AG04450 (cell line): ENCODE measurements at regions not wholly inside any gene's neighbourhood (a gene's known extent, or its start where the extent isn't known, plus 50 kb on each side); places are given as distances from the start of the nearest gene placed in this dataset.

Experiments
- CTCF ChIA-PET: fragments of 300-600, 350-600 bp; formaldehyde crosslinking; extraction: SDS; loops from one replicate; lab custom pipeline; 2022; ENCODE audit warnings: antibody characterized with exemption, inconsistent platforms; lab: Charles Lee
- POLR2A ChIA-PET: fragments of 350-600 bp; formaldehyde crosslinking; extraction: SDS; loops from one replicate; lab custom pipeline; 2021; ENCODE audit warnings: antibody characterized with exemption, inconsistent platforms; lab: Yijun Ruan, JAX
- DNase-seq: peaks from one replicate; pipeline ENCODE4 v3.0.0-alpha.2; 2011; ENCODE audit warnings: low read depth, low spot score
- H3K27ac ChIP-seq: one replicate; pipeline ENCODE4 v1.5.1; 2012; ENCODE audit warnings: low read depth, low read length, control low read depth
- H3K27me3 ChIP-seq: one replicate; pipeline ENCODE4 v1.6.0; 2012; ENCODE audit warnings: low read length; ENCODE audit not compliant: control insufficient read depth, insufficient read depth
- H3K4me3 ChIP-seq: 2 replicates; pipeline ENCODE4 v1.5.1; 2011; ENCODE audit warnings: mild to moderate bottlenecking, low read depth, low read length, control low read depth
- H3K9me3 ChIP-seq: 2 replicates; pipeline ENCODE4 v1.5.1; 2012; ENCODE audit warnings: low read length; ENCODE audit not compliant: control insufficient read depth, insufficient read depth
- CTCF ChIP-seq: IDR thresholded peaks from 2 replicates; pipeline ENCODE4 v1.5.1; 2011; ENCODE audit warnings: low read depth, low read length, control low read depth, inconsistent platforms

- CTCF ChIA-PET = interaction anchor here (1.4 kb wide), 1 partner anchor 191 kb away, joined by 3 read pairs; no protein-coding TSS in a partner anchor
Measured at GRCh38 chr4:186917136-186917535, 193.5 kb upstream of the FAT1 start.

GRCh38 chr4:186918466-186918865 is 194.8 kb upstream of the FAT1 start:
- CTCF ChIA-PET = interaction anchor here (0.7 kb wide), 1 partner anchor 445 kb away, joined by 5 read pairs; no protein-coding TSS in a partner anchor
- Histone ChIP-seq H3K4me3 (no peak overlapping the region), H3K27me3 (no peaks in the 10 kb centered on the region), H3K27ac (no peak overlapping the region), H3K9me3 (peaks cover 4% of the 10 kb centered on the region)
- no peak for DNase-seq
- POLR2A ChIA-PET = no interaction called here
- TF ChIP-seq CTCF = no peak

More at GRCh38 chr4:186917136-186917535, 193.5 kb upstream of the FAT1 start:
- POLR2A ChIA-PET = interaction anchor here (1.0 kb wide), 1 partner anchor 73 kb away, joined by 3 read pairs; no protein-coding TSS in a partner anchor
- no peak overlapping the region for H3K4me3 ChIP-seq
- H3K27ac ChIP-seq = no peak overlapping the region
- H3K9me3 ChIP-seq = peaks cover 4% of the 10 kb centered on the region
- DNase-seq = no peak
- TF ChIP-seq CTCF = no peak
- no peaks in the 10 kb centered on the region for H3K27me3 ChIP-seq

GRCh38 chr4:186919340-186919739 is 195.7 kb upstream of the FAT1 start:
- Histone ChIP-seq H3K4me3 (no peak overlapping the region), H3K27me3 (no peaks in the 10 kb centered on the region), H3K27ac (peak overlapping the region; percentile 71), H3K9me3 (peaks cover 4% of the 10 kb centered on the region)
- ChIA-PET POLR2A (no interaction called here), CTCF (no interaction called here)
- TF ChIP-seq CTCF = no peak
- no peak for DNase-seq

GRCh38 chr4:186920483-186920882 is 196.8 kb upstream of the FAT1 start:
- Histone ChIP-seq H3K4me3 (no peak overlapping the region), H3K9me3 (peaks cover 4% of the 10 kb centered on the region), H3K27me3 (no peaks in the 10 kb centered on the region), H3K27ac (peak overlapping the region; percentile 75)
- ChIA-PET POLR2A (interaction anchor here (0.6 kb wide), 1 partner anchor 195 kb away, joined by 3 read pairs; no protein-coding TSS in a partner anchor), CTCF (interaction anchor here (1.1 kb wide), 1 partner anchor 76 kb away, joined by 3 read pairs; no protein-coding TSS in a partner anchor)
- TF ChIP-seq CTCF = no peak
- DNase-seq = no peak

GRCh38 chr4:186920992-186921391 is 197.3 kb upstream of the FAT1 start:
- Histone ChIP-seq H3K9me3 (peaks cover 4% of the 10 kb centered on the region), H3K4me3 (no peak overlapping the region), H3K27ac (peak overlapping the region; percentile 55), H3K27me3 (no peaks in the 10 kb centered on the region)
- no peak for TF ChIP-seq CTCF
- DNase-seq = no peak
- POLR2A ChIA-PET = no interaction called here
- CTCF ChIA-PET = interaction anchor here (1.1 kb wide), 2 partner anchors 77 to 130 kb away, joined by 3 read pairs; no protein-coding TSS in a partner anchor
